H9 (cell line): ENCODE measurements at regions not wholly inside any gene's neighbourhood (a gene's known extent, or its start where the extent isn't known, plus 50 kb on each side); places are given as distances from the start of the nearest gene placed in this dataset.

Experiments used
- DNase-seq: peaks from one replicate; pipeline ENCODE4 v3.0.0-alpha.2; 2017
- H2AFZ ChIP-seq: one replicate; pipeline ENCODE4 v1.6.1; 2013; ENCODE audit warnings: mild to moderate bottlenecking, low read length, control low read depth, moderate library complexity
- H2AK5ac ChIP-seq: 2 replicates; pipeline ENCODE4 v1.6.1; 2013; ENCODE audit warnings: low read length, control low read depth, mixed read lengths; ENCODE audit not compliant: insufficient read length
- H2BK120ac ChIP-seq: one replicate; pipeline ENCODE4 v1.6.1; 2013; ENCODE audit warnings: low read depth, mild to moderate bottlenecking, low read length, control low read depth, inconsistent platforms; ENCODE audit not compliant: poor library complexity, severe bottlenecking
- H2BK12ac ChIP-seq: 2 replicates; pipeline ENCODE4 v1.6.1; 2013; ENCODE audit warnings: low read length, control low read depth, mixed read lengths, low read depth; ENCODE audit not compliant: insufficient read length
- H2BK15ac ChIP-seq: 2 replicates; pipeline ENCODE4 v1.6.1; 2013; ENCODE audit warnings: low read depth, low read length, control low read depth
- H2BK20ac ChIP-seq: one replicate; pipeline ENCODE4 v1.6.1; 2013; ENCODE audit warnings: low read depth, mild to moderate bottlenecking, low read length, control low read depth, inconsistent platforms; ENCODE audit not compliant: poor library complexity, severe bottlenecking
- H2BK5ac ChIP-seq: 2 replicates; pipeline ENCODE4 v1.6.1; 2013; ENCODE audit warnings: low read length, control low read depth, mixed read lengths; ENCODE audit not compliant: insufficient read length
- H3K14ac ChIP-seq: 2 replicates; pipeline ENCODE4 v1.6.1; 2013; ENCODE audit warnings: low read length, control low read depth; ENCODE audit not compliant: insufficient read depth
- H3K18ac ChIP-seq: 2 replicates; pipeline ENCODE4 v1.6.1; 2013; ENCODE audit warnings: low read depth, mild to moderate bottlenecking, mixed read lengths, low read length, control low read depth; ENCODE audit not compliant: insufficient read length
- H3K23ac ChIP-seq: 2 replicates; pipeline ENCODE4 v1.6.1; 2013; ENCODE audit warnings: low read length, control low read depth, mixed read lengths, low read depth; ENCODE audit not compliant: insufficient read length
- H3K23me2 ChIP-seq: 2 replicates; pipeline ENCODE4 v1.6.1; 2013; ENCODE audit warnings: low read depth, mild to moderate bottlenecking, mixed read lengths, low read length, control low read depth; ENCODE audit not compliant: insufficient read length, poor library complexity, severe bottlenecking
- H3K27ac ChIP-seq: 2 replicates; pipeline ENCODE4 v1.5.1; 2013; ENCODE audit warnings: low read length, control low read depth, mixed read lengths, low read depth; ENCODE audit not compliant: insufficient read length
- H3K27me3 ChIP-seq: 2 replicates; pipeline ENCODE4 v1.6.1; 2013; ENCODE audit warnings: low read length, control low read depth, inconsistent platforms; ENCODE audit not compliant: insufficient read depth
- H3K4ac ChIP-seq: 2 replicates; pipeline ENCODE4 v1.6.1; 2013; ENCODE audit warnings: low read depth, mild to moderate bottlenecking, control low read depth, inconsistent platforms, low read length, moderate library complexity
- H3K4me1 ChIP-seq: 2 replicates; pipeline ENCODE4 v1.6.1; 2013; ENCODE audit warnings: low read length, control low read depth, inconsistent platforms; ENCODE audit not compliant: insufficient read depth
- H3K4me2 ChIP-seq: 2 replicates; pipeline ENCODE4 v1.6.1; 2013; ENCODE audit warnings: low read length, control low read depth, mixed read lengths; ENCODE audit not compliant: insufficient read length, insufficient read depth
- H3K56ac ChIP-seq: 2 replicates; pipeline ENCODE4 v1.6.1; 2013; ENCODE audit warnings: low read depth, mild to moderate bottlenecking, mixed read lengths, low read length, control low read depth; ENCODE audit not compliant: insufficient read length
- H3K79me1 ChIP-seq: 2 replicates; pipeline ENCODE4 v1.6.1; 2013; ENCODE audit warnings: low read depth, mild to moderate bottlenecking, moderate library complexity, low read length, control low read depth, inconsistent platforms; ENCODE audit not compliant: insufficient read depth, poor library complexity, severe bottlenecking
- H3K79me2 ChIP-seq: 2 replicates; pipeline ENCODE4 v1.6.1; 2013; ENCODE audit warnings: low read length, control low read depth, inconsistent platforms; ENCODE audit not compliant: insufficient read depth
- H3K9ac ChIP-seq: 2 replicates; pipeline ENCODE4 v1.6.1; 2013; ENCODE audit warnings: low read length, control low read depth, mixed read lengths; ENCODE audit not compliant: insufficient read length; ENCODE audit errors: extremely low read depth
- H3K9me3 ChIP-seq: one replicate; pipeline ENCODE4 v1.6.1; 2013; ENCODE audit warnings: low read depth, low read length, inconsistent platforms; ENCODE audit not compliant: control insufficient read depth
- H3T11ph ChIP-seq: one replicate; pipeline ENCODE4 v1.6.1; 2013; ENCODE audit warnings: mild to moderate bottlenecking, low read length, control low read depth, inconsistent platforms
- H4K20me1 ChIP-seq: one replicate; pipeline ENCODE4 v1.6.1; 2013; ENCODE audit not compliant: control insufficient read depth, insufficient read length, insufficient read depth
- H4K5ac ChIP-seq: 2 replicates; pipeline ENCODE4 v1.6.1; 2013; ENCODE audit warnings: low read depth, mild to moderate bottlenecking, mixed read lengths, low read length, control low read depth; ENCODE audit not compliant: insufficient read length
- H4K8ac ChIP-seq: replicated peaks from 2 replicates; pipeline ENCODE4 v1.6.1; 2013; ENCODE audit warnings: low read length, control low read depth, mixed read lengths, low read depth; ENCODE audit not compliant: insufficient read length
- H4K91ac ChIP-seq: 2 replicates; pipeline ENCODE4 v1.6.1; 2013; ENCODE audit warnings: low read depth, mild to moderate bottlenecking, moderate library complexity, mixed read lengths, low read length, control low read depth; ENCODE audit not compliant: insufficient read length
- H3K27ac Mint-ChIP-seq, 3 experiments: 2 replicates in 2 of 3; 3 replicates in 1 of 3; pipeline ENCODE4 v1.8.0; 2020 to 2021; ENCODE audit warnings: mixed read lengths in 3 of 3, mild to moderate bottlenecking in 1 of 3, moderate library complexity in 1 of 3
- H3K27me3 Mint-ChIP-seq: 2 replicates; pipeline ENCODE4 v1.8.0; 2021; ENCODE audit warnings: low read depth, mild to moderate bottlenecking, moderate library complexity, mixed read lengths
- H3K36me3 Mint-ChIP-seq, 3 experiments: 2 replicates in 2 of 3; 3 replicates in 1 of 3; pipeline ENCODE4 v1.8.0; 2020 to 2021; ENCODE audit warnings: low read depth in 3 of 3, mixed read lengths in 3 of 3; ENCODE audit not compliant: insufficient read depth in 1 of 3
- H3K4me1 Mint-ChIP-seq, 2 experiments: 2 replicates each; pipeline ENCODE4 v1.8.0; 2020; ENCODE audit warnings: mixed read lengths in 2 of 2
- H3K4me3 Mint-ChIP-seq, 2 experiments: 2 replicates in 1 of 2; 3 replicates in 1 of 2; pipeline ENCODE4 v1.8.0; 2020 to 2021; ENCODE audit warnings: mild to moderate bottlenecking in 2 of 2, mixed read lengths in 2 of 2, moderate library complexity in 1 of 2
- H3K9me3 Mint-ChIP-seq, 2 experiments: 2 replicates in 1 of 2; 3 replicates in 1 of 2; pipeline ENCODE4 v1.8.0; 2020; ENCODE audit warnings: mild to moderate bottlenecking in 2 of 2, mixed read lengths in 2 of 2, moderate library complexity in 1 of 2
- CTCF ChIP-seq: fragments of 200-600 bp; sonication (generic); conservative IDR thresholded peaks from 3 replicates; pipeline ENCODE4 v1.8.0; 2021; ENCODE audit warnings: antibody characterized with exemption, mild to moderate bottlenecking
- WGBS: extraction: QIAGEN DNeasy Blood & Tissue Kit; methylation state at CpG from one replicate; pipeline ENCODE4 v1.1.7; 2013; ENCODE audit warnings: missing lambda C conversion rate, low lambda C conversion rate, mixed read lengths; ENCODE audit not compliant: insufficient read length; ENCODE audit errors: extremely low coverage; 5-methylcytosine and 5-hydroxymethylcytosine counted together

- H2BK120ac ChIP-seq: no peak overlapping the region
- Mint-ChIP-seq H3K4me3 (no peak overlapping the region), H3K27me3 (no peaks in the 10 kb centered on the region), H3K4me1 (no peaks in the 10 kb centered on the region), H3K27ac (no peak overlapping the region), H3K36me3 (no peaks in the 10 kb centered on the region), H3K9me3 (no peaks in the 10 kb centered on the region)
- H2BK12ac ChIP-seq: no peak overlapping the region
- H3K23ac ChIP-seq: no peak overlapping the region
- no peak for TF ChIP-seq CTCF
- no peak overlapping the region for H4K91ac ChIP-seq
- no peaks in the 10 kb centered on the region for H3K79me2 ChIP-seq
- DNase-seq: no peak
- no peak overlapping the region for H2AFZ ChIP-seq
- H3K9me3 ChIP-seq: no peaks in the 10 kb centered on the region
- no peak overlapping the region for H3K9ac ChIP-seq
- H2BK15ac ChIP-seq: no peak overlapping the region
- H3K4ac ChIP-seq: no peak overlapping the region
- H3K27me3 ChIP-seq: no peaks in the 10 kb centered on the region
- no peak overlapping the region for H3K18ac ChIP-seq
- no peak overlapping the region for H4K8ac ChIP-seq
- H3K56ac ChIP-seq: no peak overlapping the region
- no peak overlapping the region for H2AK5ac ChIP-seq
- H4K5ac ChIP-seq: no peak overlapping the region
- H3K4me2 ChIP-seq: no peak overlapping the region
- no peak overlapping the region for H2BK20ac ChIP-seq
- H3K4me1 ChIP-seq: no peaks in the 10 kb centered on the region
- H3K79me1 ChIP-seq: no peaks in the 10 kb centered on the region
- no peak overlapping the region for H3K27ac ChIP-seq
- no peak overlapping the region for H3K14ac ChIP-seq
- no peak overlapping the region for H2BK5ac ChIP-seq
- no CpG with 5 or more reads among the region's 2 CpGs for WGBS
- H3K23me2 ChIP-seq: no peaks in the 10 kb centered on the region
- H3T11ph ChIP-seq: no peak overlapping the region
- H4K20me1 ChIP-seq: no peaks in the 10 kb centered on the region
These were observed 54.0 kb upstream of the ARID2 start for GRCh38 chr12:45675534-45675933.
